Activated T-helper 2 cell treated with anti-CD3 and anti-CD28 coated beads, Interferon-gamma antibody, Interleukin-2, Interleukin-4, amounts not matched to agents 10 μg/mL and 5 μg/mL and 100 μg/mL, durations not matched to agents 14 hours and 24 hours and 36 hours (primary cell): ENCODE measurements at regions not wholly inside any gene's neighbourhood (a gene's known extent, or its start where the extent isn't known, plus 50 kb on each side); places are given as distances from the start of the nearest gene placed in this dataset.

Experiments
- DNase-seq: peaks from one replicate; pipeline ENCODE4 v3.0.0; 2021; ENCODE audit warnings: low spot score
- H3K27ac Mint-ChIP-seq: one replicate; pipeline ENCODE4 v1.8.0; 2021; ENCODE audit warnings: mixed read lengths
- H3K27me3 Mint-ChIP-seq: one replicate; pipeline ENCODE4 v1.8.0; 2021; ENCODE audit warnings: low read depth, mixed read lengths
- H3K36me3 Mint-ChIP-seq: one replicate; pipeline ENCODE4 v1.8.0; 2021; ENCODE audit warnings: low read depth, mixed read lengths
- H3K4me1 Mint-ChIP-seq: one replicate; pipeline ENCODE4 v1.8.0; 2021; ENCODE audit warnings: low read depth, mixed read lengths
- H3K4me3 Mint-ChIP-seq: one replicate; pipeline ENCODE4 v1.8.0; 2021; ENCODE audit warnings: low read depth, mild to moderate bottlenecking, moderate library complexity, mixed read lengths
- H3K9me3 Mint-ChIP-seq: one replicate; pipeline ENCODE4 v1.8.0; 2021; ENCODE audit warnings: mixed read lengths
- intact Hi-C: fragments of 100-400 bp; cut with micrococcal nuclease; formaldehyde crosslinking; loops from one replicate; pipeline ENCODE4 v1.15.1; 2023

GRCh38 chr12:29081101-29081500 lies 68.0 kb upstream of the FAR2 start:
- intact Hi-C loops = loop anchor here (5.0 kb wide), 1 partner anchor 829 kb away; no protein-coding TSS in a partner anchor
- Mint-ChIP-seq H3K4me1 (peaks cover 5% of the 10 kb centered on the region), H3K36me3 (no peaks in the 10 kb centered on the region), H3K27me3 (peaks cover 43% of the 10 kb centered on the region), H3K4me3 (no peak overlapping the region), H3K9me3 (no peaks in the 10 kb centered on the region), H3K27ac (no peak overlapping the region)
- DNase-seq = no peak

DNA sequence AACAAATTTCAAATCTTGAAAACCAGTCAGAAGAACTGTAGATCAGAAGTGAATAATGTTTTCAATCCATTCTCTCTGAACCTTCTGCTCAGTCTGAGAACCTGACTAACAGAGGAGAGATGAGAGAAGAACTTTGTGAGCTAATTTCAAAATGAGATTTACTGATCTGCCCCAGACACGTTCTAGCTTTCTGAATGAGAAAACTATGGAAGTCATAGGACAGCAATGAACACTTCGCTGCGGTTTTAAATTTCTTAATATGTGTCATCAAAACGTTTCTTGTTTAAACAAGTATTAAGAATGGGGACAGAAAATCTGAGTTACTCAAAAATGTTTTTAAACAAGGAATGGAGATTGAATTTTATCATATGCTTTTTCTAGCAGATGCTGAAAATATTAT lies 66.6 kb upstream of the FAR2 start:
- peaks cover 5% of the 10 kb centered on the region for H3K4me1 Mint-ChIP-seq

DNA sequence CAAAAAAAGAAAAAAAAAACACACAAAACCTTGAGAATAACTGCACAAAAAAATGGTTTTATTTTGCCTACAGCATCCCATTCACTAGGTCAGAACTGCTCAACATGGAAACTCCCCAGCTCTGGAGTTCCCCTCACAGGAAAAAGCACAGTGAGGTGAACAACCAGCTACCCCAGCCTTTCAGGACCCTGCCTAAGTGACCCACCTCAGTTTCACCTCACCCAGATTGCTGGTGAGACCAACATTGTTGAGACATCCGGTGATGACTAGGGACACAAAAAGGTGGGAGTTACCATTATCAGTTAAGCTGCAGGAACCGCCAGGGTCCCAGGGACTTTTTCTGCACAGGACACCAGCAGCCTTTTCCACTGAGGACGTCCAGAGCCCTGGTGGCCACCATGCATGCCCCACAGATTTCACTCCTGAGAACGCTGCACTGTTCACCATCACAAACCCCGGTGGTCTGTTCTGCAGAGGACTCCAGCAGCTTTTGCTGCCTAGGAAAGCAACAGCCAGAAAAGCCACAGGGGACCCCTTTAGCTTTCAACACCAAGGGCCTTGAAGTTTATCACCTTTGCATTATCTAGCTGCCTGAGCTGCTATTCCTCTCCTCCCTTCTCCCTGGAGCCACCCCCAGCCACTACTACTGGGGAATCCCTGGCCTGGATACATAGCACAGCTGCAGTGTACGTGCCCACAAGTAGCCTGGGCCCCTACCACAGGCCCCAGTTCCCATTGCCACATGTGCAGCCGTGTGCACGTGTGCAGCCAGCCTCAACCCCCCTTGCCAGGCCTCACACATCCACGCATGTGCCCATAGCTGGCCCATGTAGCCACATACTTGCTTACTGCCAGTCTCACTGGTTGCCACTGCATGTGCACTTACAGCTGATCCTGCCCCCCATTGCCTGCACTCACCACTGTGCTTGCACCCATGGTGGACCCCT lies 62.5 kb upstream of the FAR2 start:
- Mint-ChIP-seq H3K9me3 (no peaks in the 10 kb centered on the region), H3K4me3 (no peak overlapping the region), H3K36me3 (no peaks in the 10 kb centered on the region), H3K27ac (no peak overlapping the region), H3K4me1 (peaks cover 7% of the 10 kb centered on the region), H3K27me3 (peaks cover 55% of the 10 kb centered on the region)
- intact Hi-C loops = no loop called here
- DNase-seq = no peak

More for the DNA sequence above, 66.6 kb upstream of the FAR2 start:
- intact Hi-C loops = loop anchor here (1.0 to 5.0 kb wide), 2 partner anchors 21 to 830 kb away; no protein-coding TSS in a partner anchor
- no peaks in the 10 kb centered on the region for H3K36me3 Mint-ChIP-seq
- DNase-seq = no peak
- H3K27me3 Mint-ChIP-seq = peaks cover 44% of the 10 kb centered on the region
- H3K9me3 Mint-ChIP-seq = no peaks in the 10 kb centered on the region
- no peak overlapping the region for H3K4me3 Mint-ChIP-seq
- no peak overlapping the region for H3K27ac Mint-ChIP-seq

- Mint-ChIP-seq H3K36me3 (peaks cover 4% of the 10 kb centered on the region), H3K4me3 (no peak overlapping the region), H3K27ac (no peak overlapping the region), H3K9me3 (peaks cover 4% of the 10 kb centered on the region), H3K4me1 (peaks cover 2% of the 10 kb centered on the region), H3K27me3 (peaks cover 58% of the 10 kb centered on the region)
- no peak for DNase-seq
- intact Hi-C loops = loop anchor here (1.0 kb wide), 1 partner anchor 230 kb away; no protein-coding TSS in a partner anchor
Observed at GRCh38 chr12:29088611-29089219, 60.4 kb upstream of the FAR2 start.
